ENCODE measurements at regions not wholly inside any gene's neighbourhood (a gene's known extent, or its start where the extent isn't known, plus 50 kb on each side); places are given as distances from the start of the nearest gene placed in this dataset.

DNA sequence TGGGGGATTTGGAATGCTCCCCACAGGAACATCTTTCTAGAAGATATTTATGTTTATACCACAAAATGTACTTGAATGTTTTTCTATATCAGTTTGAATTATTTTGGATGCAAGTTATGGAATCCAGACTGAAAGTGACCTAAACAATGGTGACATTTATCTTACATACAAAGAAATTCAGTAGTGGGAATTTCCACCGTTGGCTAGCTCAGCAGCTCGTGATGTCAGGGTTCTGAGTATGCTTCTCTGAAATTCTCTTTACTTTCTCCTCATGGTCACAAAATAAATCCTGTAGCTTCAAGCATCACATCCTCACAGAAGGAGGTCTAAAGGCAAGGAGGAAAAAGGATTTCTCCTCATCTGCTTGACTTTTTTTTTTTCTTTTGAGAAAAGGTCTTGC is 105.3 kb downstream of the AKAIN1 start:
- no peak overlapping the region for H3K27ac ChIP-seq (ENCODE audit: extremely low read depth, low read depth, low read length)
- in situ Hi-C loops (cut with MboI) (no loop called here), intact Hi-C loops (cut with micrococcal nuclease) (no loop called here)
- WGBS (ENCODE audit: insufficient coverage, low coverage, missing lambda C conversion rate), result 5% methylated on average over 2 of the region's 2 CpGs
- ChIA-PET CTCF (ENCODE audit: low intra/inter-chr PET ratio) (no interaction called here), POLR2A (no interaction called here)
- H3K9ac ChIP-seq (ENCODE audit: insufficient read depth in 1 of 2, low read depth in 2 of 2, low read length in 2 of 2), result no peak overlapping the region
- H3K4me2 ChIP-seq (ENCODE audit: insufficient read depth, low read length), result no peak overlapping the region
- TF ChIP-seq TEAD2 (tag; IDR thresholded peaks at IDR 0.05) (no peak), NR2C2 (CRISPR knock-in tag; IDR thresholded peaks at IDR 0.05) (no peak), NR2C2 (tag; IDR thresholded peaks at IDR 0.05) (no peak), ZNF41 (CRISPR knock-in tag; conservative IDR thresholded peaks at IDR 0.05) (no peak), CHD2 (IDR thresholded peaks at IDR 0.05; ENCODE audit: low read depth, low read length) (no peak)
- DNase-seq (ENCODE audit: extremely low read depth in 1 of 4, low spot score in 3 of 4) (no peak), ATAC-seq (no peak), FAIRE-seq (no peak)
- H3K9me3 ChIP-seq (replicated peaks; ENCODE audit: control insufficient read depth, insufficient read depth, low read depth, low read length), result 0 out of 2 replicates have a peak, but pooled peaks cover 2% of the 10 kb centered on the region
- H3K79me2 ChIP-seq (ENCODE audit: control insufficient read depth, insufficient read depth, low read length), result no peaks in the 10 kb centered on the region
- no peak overlapping the region for H2AFZ ChIP-seq (ENCODE audit: low read depth, low read length)
- H3K36me3 ChIP-seq (ENCODE audit: control insufficient read depth, insufficient read depth, low read length), result no peaks in the 10 kb centered on the region
- no peak overlapping the region for H3K4me3 ChIP-seq
- H3K9me1 ChIP-seq (ENCODE audit: control insufficient read depth, insufficient read depth, low read length), result no peaks in the 10 kb centered on the region
- H3K27me3 ChIP-seq (ENCODE audit: control insufficient read depth in 2 of 2, insufficient read depth in 2 of 2, low read length in 2 of 2), result no peaks in the 10 kb centered on the region
- H3K4me1 ChIP-seq (replicated peaks in 1 of 2; ENCODE audit: control insufficient read depth in 2 of 2, insufficient read depth in 2 of 2, low read length in 2 of 2), result no peaks in the 10 kb centered on the region
- no TSS peak for BruUV-seq (replicated peaks)
- no peaks in the 10 kb centered on the region for H4K20me1 ChIP-seq (replicated peaks; ENCODE audit: control insufficient read depth, insufficient read depth, low read length)

DNA sequence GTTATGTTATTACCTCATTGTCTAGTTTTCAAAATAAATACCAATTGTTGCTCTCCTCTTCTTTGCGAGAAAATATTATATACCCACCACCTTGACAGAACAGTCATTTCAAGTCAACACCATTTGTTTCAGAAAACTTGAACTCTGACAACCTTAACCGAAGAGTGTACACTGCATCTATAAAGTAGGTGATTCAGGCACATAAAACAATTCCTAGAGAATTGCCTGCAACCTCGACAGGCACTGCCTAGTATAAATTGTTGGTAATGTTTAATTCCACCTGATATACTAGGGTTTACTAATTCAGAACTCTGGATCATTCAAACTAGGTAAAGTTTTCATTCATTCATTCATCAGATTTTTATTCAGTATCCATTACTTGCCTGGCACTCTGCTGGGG is 121.8 kb downstream of the AKAIN1 start:
- H3K27ac ChIP-seq (ENCODE audit: extremely low read depth, low read depth, low read length), result no peak overlapping the region
- H3K27me3 ChIP-seq (ENCODE audit: control insufficient read depth in 2 of 2, insufficient read depth in 2 of 2, low read length in 2 of 2), result no peaks in the 10 kb centered on the region
- ATAC-seq (no peak), FAIRE-seq (no peak), DNase-seq (ENCODE audit: extremely low read depth in 1 of 4, low spot score in 3 of 4) (no peak)
- H3K79me2 ChIP-seq (ENCODE audit: control insufficient read depth, insufficient read depth, low read length), result no peaks in the 10 kb centered on the region
- no peaks in the 10 kb centered on the region for H3K36me3 ChIP-seq (ENCODE audit: control insufficient read depth, insufficient read depth, low read length)
- H3K4me2 ChIP-seq (ENCODE audit: insufficient read depth, low read length), result no peak overlapping the region
- POLR2A ChIA-PET, result no interaction called here
- no peak overlapping the region for H3K9ac ChIP-seq (ENCODE audit: insufficient read depth in 1 of 2, low read depth in 2 of 2, low read length in 2 of 2)
- CTCF ChIA-PET (ENCODE audit: low intra/inter-chr PET ratio), result no interaction called here
- H3K4me3 ChIP-seq, result no peak overlapping the region
- intact Hi-C loops (cut with micrococcal nuclease) (no loop called here), in situ Hi-C loops (cut with MboI) (no loop called here)
- no peaks in the 10 kb centered on the region for H3K9me3 ChIP-seq (replicated peaks; ENCODE audit: control insufficient read depth, insufficient read depth, low read depth, low read length)
- H3K4me1 ChIP-seq (replicated peaks in 1 of 2; ENCODE audit: control insufficient read depth in 2 of 2, insufficient read depth in 2 of 2, low read length in 2 of 2), result no peaks in the 10 kb centered on the region
- H3K9me1 ChIP-seq (ENCODE audit: control insufficient read depth, insufficient read depth, low read length), result no peaks in the 10 kb centered on the region
- no TSS peak for BruUV-seq (replicated peaks)
- WGBS (ENCODE audit: insufficient coverage, low coverage, missing lambda C conversion rate), result 0% methylated on average over 3 of the region's 3 CpGs
- no peak overlapping the region for H2AFZ ChIP-seq (ENCODE audit: low read depth, low read length)
- TF ChIP-seq, protein P1, sequence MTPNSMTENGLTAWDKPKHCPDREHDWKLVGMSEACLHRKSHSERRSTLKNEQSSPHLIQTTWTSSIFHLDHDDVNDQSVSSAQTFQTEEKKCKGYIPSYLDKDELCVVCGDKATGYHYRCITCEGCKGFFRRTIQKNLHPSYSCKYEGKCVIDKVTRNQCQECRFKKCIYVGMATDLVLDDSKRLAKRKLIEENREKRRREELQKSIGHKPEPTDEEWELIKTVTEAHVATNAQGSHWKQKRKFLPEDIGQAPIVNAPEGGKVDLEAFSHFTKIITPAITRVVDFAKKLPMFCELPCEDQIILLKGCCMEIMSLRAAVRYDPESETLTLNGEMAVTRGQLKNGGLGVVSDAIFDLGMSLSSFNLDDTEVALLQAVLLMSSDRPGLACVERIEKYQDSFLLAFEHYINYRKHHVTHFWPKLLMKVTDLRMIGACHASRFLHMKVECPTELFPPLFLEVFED (CRISPR knock-in tag; conservative IDR thresholded peaks at IDR 0.05), result no peak
- no peak for TF ChIP-seq RBM14 (IDR thresholded peaks at IDR 0.05; ENCODE audit: borderline replicate concordance, insufficient read depth, low read depth, low read length)
- no peak for TF ChIP-seq BRCA1 (IDR thresholded peaks at IDR 0.05)
- no peak for TF ChIP-seq BRCA1 (CRISPR knock-in tag; IDR thresholded peaks at IDR 0.05)
- TF ChIP-seq KDM1A (IDR thresholded peaks at IDR 0.05), result no peak
- no peak for TF ChIP-seq CC2D1A (IDR thresholded peaks at IDR 0.05)
- TF ChIP-seq CHD2 (IDR thresholded peaks at IDR 0.05; ENCODE audit: low read depth, low read length), result no peak
- TF ChIP-seq NFE2 (IDR thresholded peaks at IDR 0.05; ENCODE audit: low read depth), result no peak
- no peak for TF ChIP-seq PURB (CRISPR knock-in tag; IDR thresholded peaks at IDR 0.05; ENCODE audit: low read depth)
- no peak for TF ChIP-seq ZBTB1 (CRISPR knock-in tag; IDR thresholded peaks at IDR 0.05; ENCODE audit: borderline replicate concordance, low read depth)
- H4K20me1 ChIP-seq (replicated peaks; ENCODE audit: control insufficient read depth, insufficient read depth, low read length), result no peaks in the 10 kb centered on the region
